Loucy (cell line): ENCODE measurements at regions not wholly inside any gene's neighbourhood (a gene's known extent, or its start where the extent isn't known, plus 50 kb on each side); places are given as distances from the start of the nearest gene placed in this dataset.
"Not testable (repeated sequence)": the region's sequence is repeated elsewhere in the genome, so short reads cannot be mapped to it uniquely, and the experiment has no call there.

ENCODE experiments used
- H2AFZ ChIP-seq: fragments of 200-600 bp; sonication (generic); 2 replicates; pipeline ENCODE4 v1.6.0; 2016; ENCODE audit warnings: antibody characterized with exemption, mild to moderate bottlenecking, low read length, moderate library complexity
- H3F3A ChIP-seq: fragments of 200-600 bp; 2 replicates; pipeline ENCODE4 v1.6.0; 2016; ENCODE audit warnings: antibody characterized with exemption, low read depth, mild to moderate bottlenecking
- H3K27me3 ChIP-seq: fragments of 200-600 bp; sonication (generic); 2 replicates; pipeline ENCODE4 v1.6.1; 2014; ENCODE audit warnings: low read length, mild to moderate bottlenecking; ENCODE audit not compliant: insufficient read depth, poor library complexity, severe bottlenecking
- H3K36me3 ChIP-seq: fragments of 200-600 bp; sonication (generic); 2 replicates; pipeline ENCODE4 v1.6.1; 2016; ENCODE audit warnings: low read length; ENCODE audit not compliant: insufficient read depth
- H3K4me1 ChIP-seq: fragments of 200-600 bp; sonication (generic); 2 replicates; pipeline ENCODE4 v1.5.1; 2014; ENCODE audit warnings: low read length, mild to moderate bottlenecking; ENCODE audit not compliant: insufficient read depth, poor library complexity, severe bottlenecking
- H3K4me2 ChIP-seq: fragments of 200-600 bp; sonication (generic); 2 replicates; pipeline ENCODE4 v1.6.0; 2014; ENCODE audit warnings: antibody characterized with exemption, low read length, low read depth, mild to moderate bottlenecking; ENCODE audit not compliant: poor library complexity, severe bottlenecking
- H3K4me3 ChIP-seq: fragments of 200-600 bp; sonication (generic); 2 replicates; pipeline ENCODE4 v1.5.1; 2014; ENCODE audit warnings: low read length, mild to moderate bottlenecking, mixed read lengths; ENCODE audit not compliant: poor library complexity, severe bottlenecking
- H3K79me2 ChIP-seq: fragments of 200-600 bp; sonication (generic); 2 replicates; pipeline ENCODE4 v1.6.1; 2014; ENCODE audit warnings: low read length; ENCODE audit not compliant: insufficient read depth
- H3K9ac ChIP-seq: fragments of 200-600 bp; sonication (generic); 2 replicates; pipeline ENCODE4 v1.6.0; 2014; ENCODE audit warnings: mild to moderate bottlenecking, low read depth, low read length, moderate library complexity; ENCODE audit not compliant: poor library complexity, severe bottlenecking
- H3K9me2 ChIP-seq: fragments of 200-600 bp; sonication (generic); replicated peaks from 2 replicates; pipeline ENCODE4 v1.6.1; 2016; ENCODE audit warnings: low read depth, low read length, mixed read lengths
- H3K9me3 ChIP-seq: fragments of 200-600 bp; sonication (generic); 2 replicates; pipeline ENCODE4 v1.6.1; 2014; ENCODE audit warnings: mild to moderate bottlenecking, antibody characterized with exemption, low read length, low read depth; ENCODE audit not compliant: insufficient read depth
- H4K20me1 ChIP-seq: fragments of 200-600 bp; sonication (generic); 2 replicates; pipeline ENCODE4 v1.6.0; 2014; ENCODE audit warnings: antibody characterized with exemption, low read length, mild to moderate bottlenecking; ENCODE audit not compliant: insufficient read depth, poor library complexity, severe bottlenecking
- EZH2phosphoT487 ChIP-seq: fragments of 200-600 bp; IDR thresholded peaks from 2 replicates; pipeline ENCODE4 v1.6.1; 2018; ENCODE audit warnings: antibody characterized with exemption, mild to moderate bottlenecking, moderate library complexity, borderline replicate concordance
- TF ChIP-seq, protein P1 (sequence below): fragments of 200-600 bp; sonication (generic); conservative IDR thresholded peaks from 2 replicates; pipeline ENCODE4 v1.5.1; 2014; ENCODE audit warnings: mild to moderate bottlenecking, antibody characterized with exemption, low read length

GRCh38 chr4:160570271-160570670, 1467.4 kb downstream of the RAPGEF2 start:
- H3K4me3 ChIP-seq = no peak overlapping the region
- H3K36me3 ChIP-seq = no peaks in the 10 kb centered on the region
- no peaks in the 10 kb centered on the region for H3K9me3 ChIP-seq
- no peak overlapping the region for H3K9ac ChIP-seq
- H3K4me1 ChIP-seq = no peaks in the 10 kb centered on the region
- H3K27me3 ChIP-seq = no peaks in the 10 kb centered on the region
- no peak overlapping the region for H3K4me2 ChIP-seq
- no peaks in the 10 kb centered on the region for H3K9me2 ChIP-seq
- no peaks in the 10 kb centered on the region for H4K20me1 ChIP-seq
- no peaks in the 10 kb centered on the region for H3K79me2 ChIP-seq
- H3F3A ChIP-seq = no peaks in the 10 kb centered on the region
- no peak for TF ChIP-seq EZH2phosphoT487
- TF ChIP-seq, protein P1, sequence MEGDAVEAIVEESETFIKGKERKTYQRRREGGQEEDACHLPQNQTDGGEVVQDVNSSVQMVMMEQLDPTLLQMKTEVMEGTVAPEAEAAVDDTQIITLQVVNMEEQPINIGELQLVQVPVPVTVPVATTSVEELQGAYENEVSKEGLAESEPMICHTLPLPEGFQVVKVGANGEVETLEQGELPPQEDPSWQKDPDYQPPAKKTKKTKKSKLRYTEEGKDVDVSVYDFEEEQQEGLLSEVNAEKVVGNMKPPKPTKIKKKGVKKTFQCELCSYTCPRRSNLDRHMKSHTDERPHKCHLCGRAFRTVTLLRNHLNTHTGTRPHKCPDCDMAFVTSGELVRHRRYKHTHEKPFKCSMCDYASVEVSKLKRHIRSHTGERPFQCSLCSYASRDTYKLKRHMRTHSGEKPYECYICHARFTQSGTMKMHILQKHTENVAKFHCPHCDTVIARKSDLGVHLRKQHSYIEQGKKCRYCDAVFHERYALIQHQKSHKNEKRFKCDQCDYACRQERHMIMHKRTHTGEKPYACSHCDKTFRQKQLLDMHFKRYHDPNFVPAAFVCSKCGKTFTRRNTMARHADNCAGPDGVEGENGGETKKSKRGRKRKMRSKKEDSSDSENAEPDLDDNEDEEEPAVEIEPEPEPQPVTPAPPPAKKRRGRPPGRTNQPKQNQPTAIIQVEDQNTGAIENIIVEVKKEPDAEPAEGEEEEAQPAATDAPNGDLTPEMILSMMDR = no peak
- H2AFZ ChIP-seq = no peak overlapping the region

DNA sequence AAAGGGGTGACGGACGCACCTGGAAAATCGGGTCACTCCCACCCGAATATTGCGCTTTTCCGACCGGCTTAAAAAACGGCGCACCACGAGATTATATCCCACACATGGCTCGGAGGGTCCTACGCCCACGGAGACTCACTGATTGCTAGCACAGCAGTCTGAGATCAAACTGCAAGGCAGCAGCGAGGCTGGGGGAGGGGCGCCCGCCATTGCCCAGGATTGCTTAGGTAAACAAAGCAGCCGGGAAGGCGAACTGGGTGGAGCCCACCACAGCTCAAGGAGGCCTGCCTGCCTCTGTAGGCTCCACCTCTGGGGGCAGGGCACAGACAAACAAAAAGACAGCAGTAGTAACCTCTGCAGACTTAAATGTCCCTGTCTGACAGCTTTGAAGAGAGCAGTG, 1471.4 kb downstream of the RAPGEF2 start:
- not testable (repeated sequence) for H3K9ac ChIP-seq, H2AFZ ChIP-seq, H3F3A ChIP-seq, H3K79me2 ChIP-seq, H3K4me1 ChIP-seq, H3K36me3 ChIP-seq, H3K9me3 ChIP-seq, H3K9me2 ChIP-seq, H3K27me3 ChIP-seq, H4K20me1 ChIP-seq, H3K4me3 ChIP-seq, H3K4me2 ChIP-seq

DNA sequence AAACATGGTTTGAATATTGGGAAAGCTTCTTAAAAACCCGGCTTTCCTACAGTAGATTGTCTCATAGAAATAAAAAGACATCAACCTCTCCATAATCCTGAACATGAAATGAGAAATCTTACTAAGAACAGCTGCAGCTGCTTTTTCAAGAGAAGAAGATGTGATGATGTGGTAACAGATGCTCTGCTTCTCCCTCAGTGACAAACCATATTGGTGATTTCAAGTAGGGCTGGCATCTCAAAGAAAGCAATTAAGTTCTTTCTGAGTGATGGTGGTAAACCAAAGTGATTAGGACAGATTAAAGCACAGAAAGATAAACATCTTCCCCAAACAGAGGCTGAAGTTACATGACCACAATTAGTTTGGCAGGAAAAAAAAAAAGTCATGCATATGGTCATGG, 1477.7 kb downstream of the RAPGEF2 start:
- Histone ChIP-seq H2AFZ (no peak overlapping the region), H3K36me3 (no peaks in the 10 kb centered on the region), H3K4me2 (no peak overlapping the region), H3K9me2 (no peaks in the 10 kb centered on the region), H3K27me3 (no peaks in the 10 kb centered on the region), H3K4me3 (no peak overlapping the region), H3F3A (no peaks in the 10 kb centered on the region), H3K79me2 (no peaks in the 10 kb centered on the region), H3K9me3 (no peaks in the 10 kb centered on the region), H4K20me1 (no peaks in the 10 kb centered on the region), H3K4me1 (no peaks in the 10 kb centered on the region), H3K9ac (no peak overlapping the region)
- TF ChIP-seq, protein P1 = no peak
- TF ChIP-seq EZH2phosphoT487 = no peak

GRCh38 chr4:160592258-160592657, 1489.4 kb downstream of the RAPGEF2 start:
- TF ChIP-seq, protein P1 = no peak
- TF ChIP-seq EZH2phosphoT487 = no peak
- Histone ChIP-seq H3K4me2 (no peak overlapping the region), H4K20me1 (no peaks in the 10 kb centered on the region), H3K36me3 (no peaks in the 10 kb centered on the region), H3K79me2 (no peaks in the 10 kb centered on the region), H3F3A (no peaks in the 10 kb centered on the region), H3K4me1 (no peaks in the 10 kb centered on the region), H2AFZ (no peak overlapping the region), H3K4me3 (no peak overlapping the region), H3K27me3 (no peaks in the 10 kb centered on the region), H3K9me2 (no peaks in the 10 kb centered on the region), H3K9me3 (no peaks in the 10 kb centered on the region), H3K9ac (no peak overlapping the region)
